ENCODE measurements at regions not wholly inside any gene's neighbourhood (a gene's known extent, or its start where the extent isn't known, plus 50 kb on each side); places are given as distances from the start of the nearest gene placed in this dataset.

DNA sequence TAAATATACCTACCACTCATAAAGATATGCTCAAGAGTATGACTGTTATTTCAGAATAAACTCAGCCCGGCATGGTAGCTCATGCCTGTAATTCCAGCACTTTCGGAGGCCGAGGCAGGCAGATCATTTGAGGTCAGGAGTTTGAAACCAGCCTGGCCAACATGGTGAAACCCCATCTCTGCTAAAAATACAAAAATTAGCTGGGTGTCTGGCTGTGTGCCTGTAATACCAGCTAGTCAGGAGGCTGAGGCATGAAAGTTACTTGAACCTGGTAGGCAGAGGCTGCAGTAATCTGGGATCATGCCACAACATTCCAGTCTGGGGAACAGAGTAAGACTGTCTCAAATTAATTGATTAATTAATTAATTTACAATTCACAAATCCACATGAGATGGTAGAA, 208.2 kb upstream of the PDGFD start (continued):
- TF ChIP-seq BRCA1 (IDR thresholded peaks at IDR 0.05; ENCODE audit: low read depth, low read length) = no peak

DNA sequence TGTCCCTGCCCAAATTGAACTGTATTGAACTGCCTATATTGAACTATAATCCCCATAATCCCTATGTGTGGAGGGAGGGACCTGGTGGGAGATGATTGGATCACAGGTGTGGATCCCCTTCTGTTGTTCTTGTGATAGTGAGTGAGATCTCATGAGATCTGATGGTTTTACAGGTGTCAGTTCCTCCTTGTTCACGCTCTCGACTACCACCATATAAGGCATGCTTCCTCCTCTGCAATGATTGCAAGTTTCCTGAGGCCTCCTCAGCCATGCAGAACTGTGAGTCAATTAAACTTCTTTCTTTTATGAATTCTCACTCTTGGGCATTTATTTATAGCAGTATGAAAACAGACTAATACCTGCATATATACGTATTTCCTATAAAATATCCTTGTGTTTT, 206.5 kb upstream of the PDGFD start:
- Histone ChIP-seq H4K5ac (ENCODE audit: insufficient read length, low read depth, low read length) (no peak overlapping the region), H4K20me1 (replicated peaks in 1 of 2; ENCODE audit: control insufficient read depth in 1 of 2, insufficient read depth in 2 of 2, low read length in 2 of 2) (no peaks in the 10 kb centered on the region), H2BK15ac (ENCODE audit: low read length) (no peak overlapping the region), H3K79me1 (ENCODE audit: low read depth, low read length) (no peaks in the 10 kb centered on the region), H3K36me3 (ENCODE audit: control insufficient read depth in 2 of 4, insufficient read depth in 4 of 4, low read length in 3 of 4) (peaks cover 0 to 3% (median 0%) of the 10 kb centered on the region in 4 experiments; a peak in 1 of 8 replicates), H3K4me2 (ENCODE audit: insufficient read depth in 1 of 2, low read depth in 2 of 2, low read length in 2 of 2) (no peak overlapping the region), H3K27me3 (replicated peaks in 1 of 4; ENCODE audit: control insufficient read depth in 3 of 4, extremely low read depth in 1 of 4, insufficient read depth in 3 of 4, low read length in 3 of 4) (no peaks in the 10 kb centered on the region), H3K56ac (replicated peaks; ENCODE audit: insufficient read length, low read depth, low read length) (no peak overlapping the region), H2BK5ac (ENCODE audit: low read depth, low read length) (no peak overlapping the region), H3K23me2 (ENCODE audit: low read depth, low read length) (no peaks in the 10 kb centered on the region), H3K23ac (ENCODE audit: insufficient read length) (no peak overlapping the region), H2AK5ac (ENCODE audit: low read depth, low read length) (no peak overlapping the region), H3K4me1 (replicated peaks in 1 of 4; ENCODE audit: control insufficient read depth in 3 of 4, insufficient read depth in 4 of 4, low read length in 3 of 4) (no peaks in the 10 kb centered on the region), H3K18ac (ENCODE audit: extremely low read depth, low read length) (no peak overlapping the region), H3K79me2 (ENCODE audit: control insufficient read depth in 1 of 2, insufficient read depth in 2 of 2, low read length in 2 of 2) (no peaks in the 10 kb centered on the region), H2BK12ac (ENCODE audit: low read depth, low read length) (no peak overlapping the region), H3K9ac (replicated peaks in 1 of 4; ENCODE audit: extremely low read depth in 1 of 4, low read depth in 3 of 4, low read length in 3 of 4) (no peak overlapping the region), H2BK120ac (replicated peaks; ENCODE audit: low read depth, low read length) (no peak overlapping the region), H3K14ac (ENCODE audit: insufficient read length) (no peak overlapping the region), H3K4me3 (ENCODE audit: extremely low read depth in 1 of 4, insufficient read depth in 2 of 4, low read depth in 3 of 4, low read length in 4 of 4) (no peak overlapping the region), H3K4ac (replicated peaks; ENCODE audit: insufficient read length, low read depth, low read length) (no peak overlapping the region), H2AFZ (ENCODE audit: low read length) (no peak overlapping the region), H4K8ac (ENCODE audit: extremely low read depth, insufficient read depth, low read length) (no peak overlapping the region), H3K9me3 (ENCODE audit: insufficient read depth in 2 of 2, low read depth in 1 of 2, low read length in 1 of 2) (peaks cover 4 to 8% of the 10 kb centered on the region in 2 experiments; a peak in 1 of 4 replicates), H4K91ac (replicated peaks; ENCODE audit: insufficient read length, low read length) (no peak overlapping the region), H3K27ac (ENCODE audit: low read depth, low read length) (no peak overlapping the region), H2BK20ac (ENCODE audit: low read length) (no peak overlapping the region)
- no peak for DNase-seq (ENCODE audit: low read depth in 1 of 2, low spot score in 2 of 2)
- 94% methylated on average over 3 of the region's 3 CpGs; no CpG with 5 or more reads in 1 of the 2 experiments for WGBS, 2 experiments (ENCODE audit: extremely low coverage in 1 of 2, insufficient coverage in 1 of 2, insufficient read length in 1 of 2, insufficient replicate concordance in 2 of 2, low coverage in 1 of 2, low lambda C conversion rate in 2 of 2, missing lambda C conversion rate in 1 of 2)
- no peak for TF ChIP-seq GTF2F1 (IDR thresholded peaks at IDR 0.05; ENCODE audit: borderline replicate concordance, low read depth, low read length)
- no peak for TF ChIP-seq SAP30 (IDR thresholded peaks at IDR 0.05; ENCODE audit: insufficient read depth, insufficient replicate concordance, low read length)
- no peak for TF ChIP-seq SIN3A (conservative IDR thresholded peaks at IDR 0.05 in 1 of 2, IDR thresholded peaks at IDR 0.05 in 1 of 2; ENCODE audit: low read depth in 1 of 2, low read length in 2 of 2)
- no peak for TF ChIP-seq BACH1 (IDR thresholded peaks at IDR 0.05; ENCODE audit: low read length)
- TF ChIP-seq, protein P1, sequence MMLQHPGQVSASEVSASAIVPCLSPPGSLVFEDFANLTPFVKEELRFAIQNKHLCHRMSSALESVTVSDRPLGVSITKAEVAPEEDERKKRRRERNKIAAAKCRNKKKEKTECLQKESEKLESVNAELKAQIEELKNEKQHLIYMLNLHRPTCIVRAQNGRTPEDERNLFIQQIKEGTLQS (IDR thresholded peaks at IDR 0.05; ENCODE audit: insufficient read depth, low read depth, low read length) = no peak
- peak; percentile 64; the same call in 1 of the 2 replicates for TF ChIP-seq SRF (IDR thresholded peaks at IDR 0.05; ENCODE audit: low read depth, low read length)
- no peak for TF ChIP-seq TBP (IDR thresholded peaks at IDR 0.05; ENCODE audit: low read depth, low read length)
- ChIA-PET CTCF (ENCODE audit: partially characterized antibody) (no interaction called here), POLR2A (ENCODE audit: partially characterized antibody) (interaction anchor here (0.6 kb wide), 1 partner anchor 488 kb away, joined by 4 read pairs; no protein-coding TSS in a partner anchor)
- no peak for FAIRE-seq

All from H1 (cell line).